ENCODE measurements at regions not wholly inside any gene's neighbourhood (a gene's known extent, or its start where the extent isn't known, plus 50 kb on each side); places are given as distances from the start of the nearest gene placed in this dataset.

- intact Hi-C loops (cut with micrococcal nuclease), result no loop called here
- H3K9ac ChIP-seq (ENCODE audit: insufficient read depth, low read length, poor library complexity, severe bottlenecking), result no peak overlapping the region
- H3K4me1 ChIP-seq (ENCODE audit: control insufficient read depth in 1 of 2, insufficient read depth in 2 of 2, low read length in 2 of 2), result no peaks in the 10 kb centered on the region
- Mint-ChIP-seq H3K4me3 (no peak overlapping the region), H3K27me3 (ENCODE audit: low read depth in 3 of 3) (no peaks in the 10 kb centered on the region), H3K4me1 (no peaks in the 10 kb centered on the region), H3K36me3 (no peaks in the 10 kb centered on the region), H3K27ac (no peak overlapping the region), H3K9me3 (peaks cover 0 to 3% (median 0%) of the 10 kb centered on the region in 7 donors)
- DNase-seq, result no peak
- H3K27ac ChIP-seq (ENCODE audit: low read depth in 1 of 2, low read length in 2 of 2), result no peak overlapping the region
- H3K27me3 ChIP-seq (ENCODE audit: control insufficient read depth in 2 of 2, insufficient read depth in 2 of 2, low read length in 2 of 2), result no peaks in the 10 kb centered on the region
- no peak overlapping the region for H3K4me2 ChIP-seq (replicated peaks; ENCODE audit: extremely low read depth, low read length, poor library complexity, severe bottlenecking)
- H3K36me3 ChIP-seq (replicated peaks in 1 of 2; ENCODE audit: control insufficient read depth in 1 of 2, insufficient read depth in 2 of 2, low read length in 2 of 2), result no peaks in the 10 kb centered on the region
- no peaks in the 10 kb centered on the region for H3K79me2 ChIP-seq (ENCODE audit: insufficient read depth, low read length)
- H3K9me3 ChIP-seq (replicated peaks in 1 of 2; ENCODE audit: control insufficient read depth in 1 of 2, insufficient read depth in 1 of 2, low read length in 2 of 2), result no peaks in the 10 kb centered on the region
- no peaks in the 10 kb centered on the region for H4K20me1 ChIP-seq (ENCODE audit: insufficient read depth, low read length)
- no CpG with 5 or more reads among the region's 2 CpGs for WGBS (ENCODE audit: insufficient coverage)
- no peak overlapping the region for H3K4me3 ChIP-seq (replicated peaks in 1 of 3; ENCODE audit: low read depth in 2 of 3, low read length in 3 of 3)
- no peak for TF ChIP-seq CTCF (IDR thresholded peaks at IDR 0.05)
- no peak overlapping the region for H2AFZ ChIP-seq (ENCODE audit: insufficient read depth, low read depth, low read length, poor library complexity, severe bottlenecking)
Measured at GRCh38 chrX:121902463-121902862, 855.1 kb downstream of the GLUD2 start.

GRCh38 chrX:121903961-121904360 lies 856.6 kb downstream of the GLUD2 start:
- no peak for TF ChIP-seq CTCF (IDR thresholded peaks at IDR 0.05)
- no peak overlapping the region for H3K27ac Mint-ChIP-seq
- intact Hi-C loops (cut with micrococcal nuclease), result no loop called here
- no peaks in the 10 kb centered on the region for H3K36me3 ChIP-seq (replicated peaks in 1 of 2; ENCODE audit: control insufficient read depth in 1 of 2, insufficient read depth in 2 of 2, low read length in 2 of 2)
- H3K4me2 ChIP-seq (replicated peaks; ENCODE audit: extremely low read depth, low read length, poor library complexity, severe bottlenecking), result no peak overlapping the region
- H3K4me3 Mint-ChIP-seq, result no peak overlapping the region
- no peak for DNase-seq
- H3K4me3 ChIP-seq (replicated peaks in 1 of 3; ENCODE audit: low read depth in 2 of 3, low read length in 3 of 3), result no peak overlapping the region
- no peak overlapping the region for H3K27ac ChIP-seq (ENCODE audit: low read depth in 1 of 2, low read length in 2 of 2)
- no peaks in the 10 kb centered on the region for H4K20me1 ChIP-seq (ENCODE audit: insufficient read depth, low read length)
- H3K9me3 ChIP-seq (replicated peaks in 1 of 2; ENCODE audit: control insufficient read depth in 1 of 2, insufficient read depth in 1 of 2, low read length in 2 of 2), result no peaks in the 10 kb centered on the region
- no peaks in the 10 kb centered on the region for H3K4me1 Mint-ChIP-seq
- peaks cover 0 to 3% (median 0%) of the 10 kb centered on the region in 7 donors for H3K9me3 Mint-ChIP-seq
- H3K36me3 Mint-ChIP-seq, result no peaks in the 10 kb centered on the region
- no peaks in the 10 kb centered on the region for H3K79me2 ChIP-seq (ENCODE audit: insufficient read depth, low read length)
- no peak overlapping the region for H3K9ac ChIP-seq (ENCODE audit: insufficient read depth, low read length, poor library complexity, severe bottlenecking)
- H3K27me3 Mint-ChIP-seq (ENCODE audit: low read depth in 3 of 3), result no peaks in the 10 kb centered on the region
- no peaks in the 10 kb centered on the region for H3K27me3 ChIP-seq (ENCODE audit: control insufficient read depth in 2 of 2, insufficient read depth in 2 of 2, low read length in 2 of 2)
- no CpG with 5 or more reads among the region's 7 CpGs for WGBS (ENCODE audit: insufficient coverage)
- H2AFZ ChIP-seq (ENCODE audit: insufficient read depth, low read depth, low read length, poor library complexity, severe bottlenecking), result no peak overlapping the region
- no peaks in the 10 kb centered on the region for H3K4me1 ChIP-seq (ENCODE audit: control insufficient read depth in 1 of 2, insufficient read depth in 2 of 2, low read length in 2 of 2)

Data from CD14-positive monocyte (primary cell).